Liver (tissue), 3 donors: ENCODE measurements at regions not wholly inside any gene's neighbourhood (a gene's known extent, or its start where the extent isn't known, plus 50 kb on each side); places are given as distances from the start of the nearest gene placed in this dataset.

Source experiments
- EGR1 ChIP-seq, 2 donors: IDR thresholded peaks; 2 replicates each; pipeline ENCODE4 v1.6.1; 2016 to 2018; ENCODE audit warnings: antibody characterized with exemption in 2 of 2, low read depth in 2 of 2
- HNF4G ChIP-seq: IDR thresholded peaks from 2 replicates; pipeline ENCODE4 v1.6.1; 2016; ENCODE audit warnings: antibody characterized with exemption
- JUND ChIP-seq, 2 donors: IDR thresholded peaks; 2 replicates each; pipeline ENCODE4 v1.6.1; 2016; ENCODE audit warnings: antibody characterized with exemption in 2 of 2
- YY1 ChIP-seq: IDR thresholded peaks from 2 replicates; pipeline ENCODE4 v1.6.1; 2016; ENCODE audit warnings: antibody characterized with exemption, mild to moderate bottlenecking
- TF ChIP-seq, protein P1 (sequence below): fragments of 150-350 bp; IDR thresholded peaks from 2 replicates; pipeline ENCODE4 v1.5.1; 2017; ENCODE audit warnings: improper control_type of control experiment, low read depth, low read length; ENCODE audit not compliant: missing input control
- TF ChIP-seq, protein P2 (sequence below): IDR thresholded peaks from 2 replicates; pipeline ENCODE4 v1.6.1; 2016; ENCODE audit warnings: antibody characterized with exemption, mild to moderate bottlenecking
- donor health status: healthy.
- donor health status: healthy.

DNA sequence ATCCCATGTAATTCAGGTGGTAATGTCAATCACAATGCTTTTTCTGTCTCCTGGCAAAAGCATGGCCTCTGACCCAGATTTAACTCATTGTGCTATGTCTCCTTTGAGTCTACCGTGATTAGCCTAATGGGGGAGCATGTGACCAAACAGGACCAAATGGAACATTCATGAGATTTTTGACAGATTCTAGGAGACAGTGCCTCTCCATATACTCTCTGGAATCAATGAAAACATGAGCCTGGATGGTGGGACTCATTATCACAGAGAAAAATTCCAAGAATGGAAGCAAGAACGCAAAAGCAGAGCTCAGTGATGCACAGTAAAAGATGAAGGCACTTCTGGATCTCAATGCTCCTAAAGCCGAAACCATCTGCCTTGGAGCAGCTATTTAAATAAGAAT is 307.9 kb upstream of the MON1B start:
- no peak for TF ChIP-seq YY1
- TF ChIP-seq, protein P1, sequence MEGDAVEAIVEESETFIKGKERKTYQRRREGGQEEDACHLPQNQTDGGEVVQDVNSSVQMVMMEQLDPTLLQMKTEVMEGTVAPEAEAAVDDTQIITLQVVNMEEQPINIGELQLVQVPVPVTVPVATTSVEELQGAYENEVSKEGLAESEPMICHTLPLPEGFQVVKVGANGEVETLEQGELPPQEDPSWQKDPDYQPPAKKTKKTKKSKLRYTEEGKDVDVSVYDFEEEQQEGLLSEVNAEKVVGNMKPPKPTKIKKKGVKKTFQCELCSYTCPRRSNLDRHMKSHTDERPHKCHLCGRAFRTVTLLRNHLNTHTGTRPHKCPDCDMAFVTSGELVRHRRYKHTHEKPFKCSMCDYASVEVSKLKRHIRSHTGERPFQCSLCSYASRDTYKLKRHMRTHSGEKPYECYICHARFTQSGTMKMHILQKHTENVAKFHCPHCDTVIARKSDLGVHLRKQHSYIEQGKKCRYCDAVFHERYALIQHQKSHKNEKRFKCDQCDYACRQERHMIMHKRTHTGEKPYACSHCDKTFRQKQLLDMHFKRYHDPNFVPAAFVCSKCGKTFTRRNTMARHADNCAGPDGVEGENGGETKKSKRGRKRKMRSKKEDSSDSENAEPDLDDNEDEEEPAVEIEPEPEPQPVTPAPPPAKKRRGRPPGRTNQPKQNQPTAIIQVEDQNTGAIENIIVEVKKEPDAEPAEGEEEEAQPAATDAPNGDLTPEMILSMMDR, result no peak
- no peak for TF ChIP-seq JUND (IDR thresholded peaks at IDR 0.05)
- TF ChIP-seq HNF4G, result no peak
- TF ChIP-seq EGR1 (IDR thresholded peaks at IDR 0.05; ENCODE audit: low read depth in 2 of 2), result no peak
- TF ChIP-seq, protein P2, sequence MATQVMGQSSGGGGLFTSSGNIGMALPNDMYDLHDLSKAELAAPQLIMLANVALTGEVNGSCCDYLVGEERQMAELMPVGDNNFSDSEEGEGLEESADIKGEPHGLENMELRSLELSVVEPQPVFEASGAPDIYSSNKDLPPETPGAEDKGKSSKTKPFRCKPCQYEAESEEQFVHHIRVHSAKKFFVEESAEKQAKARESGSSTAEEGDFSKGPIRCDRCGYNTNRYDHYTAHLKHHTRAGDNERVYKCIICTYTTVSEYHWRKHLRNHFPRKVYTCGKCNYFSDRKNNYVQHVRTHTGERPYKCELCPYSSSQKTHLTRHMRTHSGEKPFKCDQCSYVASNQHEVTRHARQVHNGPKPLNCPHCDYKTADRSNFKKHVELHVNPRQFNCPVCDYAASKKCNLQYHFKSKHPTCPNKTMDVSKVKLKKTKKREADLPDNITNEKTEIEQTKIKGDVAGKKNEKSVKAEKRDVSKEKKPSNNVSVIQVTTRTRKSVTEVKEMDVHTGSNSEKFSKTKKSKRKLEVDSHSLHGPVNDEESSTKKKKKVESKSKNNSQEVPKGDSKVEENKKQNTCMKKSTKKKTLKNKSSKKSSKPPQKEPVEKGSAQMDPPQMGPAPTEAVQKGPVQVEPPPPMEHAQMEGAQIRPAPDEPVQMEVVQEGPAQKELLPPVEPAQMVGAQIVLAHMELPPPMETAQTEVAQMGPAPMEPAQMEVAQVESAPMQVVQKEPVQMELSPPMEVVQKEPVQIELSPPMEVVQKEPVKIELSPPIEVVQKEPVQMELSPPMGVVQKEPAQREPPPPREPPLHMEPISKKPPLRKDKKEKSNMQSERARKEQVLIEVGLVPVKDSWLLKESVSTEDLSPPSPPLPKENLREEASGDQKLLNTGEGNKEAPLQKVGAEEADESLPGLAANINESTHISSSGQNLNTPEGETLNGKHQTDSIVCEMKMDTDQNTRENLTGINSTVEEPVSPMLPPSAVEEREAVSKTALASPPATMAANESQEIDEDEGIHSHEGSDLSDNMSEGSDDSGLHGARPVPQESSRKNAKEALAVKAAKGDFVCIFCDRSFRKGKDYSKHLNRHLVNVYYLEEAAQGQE, result no peak
